ENCODE measurements at regions not wholly inside any gene's neighbourhood (a gene's known extent, or its start where the extent isn't known, plus 50 kb on each side); places are given as distances from the start of the nearest gene placed in this dataset.

- TF ChIP-seq, protein P1, sequence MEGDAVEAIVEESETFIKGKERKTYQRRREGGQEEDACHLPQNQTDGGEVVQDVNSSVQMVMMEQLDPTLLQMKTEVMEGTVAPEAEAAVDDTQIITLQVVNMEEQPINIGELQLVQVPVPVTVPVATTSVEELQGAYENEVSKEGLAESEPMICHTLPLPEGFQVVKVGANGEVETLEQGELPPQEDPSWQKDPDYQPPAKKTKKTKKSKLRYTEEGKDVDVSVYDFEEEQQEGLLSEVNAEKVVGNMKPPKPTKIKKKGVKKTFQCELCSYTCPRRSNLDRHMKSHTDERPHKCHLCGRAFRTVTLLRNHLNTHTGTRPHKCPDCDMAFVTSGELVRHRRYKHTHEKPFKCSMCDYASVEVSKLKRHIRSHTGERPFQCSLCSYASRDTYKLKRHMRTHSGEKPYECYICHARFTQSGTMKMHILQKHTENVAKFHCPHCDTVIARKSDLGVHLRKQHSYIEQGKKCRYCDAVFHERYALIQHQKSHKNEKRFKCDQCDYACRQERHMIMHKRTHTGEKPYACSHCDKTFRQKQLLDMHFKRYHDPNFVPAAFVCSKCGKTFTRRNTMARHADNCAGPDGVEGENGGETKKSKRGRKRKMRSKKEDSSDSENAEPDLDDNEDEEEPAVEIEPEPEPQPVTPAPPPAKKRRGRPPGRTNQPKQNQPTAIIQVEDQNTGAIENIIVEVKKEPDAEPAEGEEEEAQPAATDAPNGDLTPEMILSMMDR (IDR thresholded peaks at IDR 0.05; ENCODE audit: low read depth, low read length, missing control alignments) = no peak
- no peak overlapping the region for H3K4me3 ChIP-seq (ENCODE audit: low read depth, low read length)
- DNase-seq (ENCODE audit: low read depth) = no peak
These were observed 399.2 kb downstream of the NLGN4X start for GRCh38 chrX:5829469-5829868.

DNA sequence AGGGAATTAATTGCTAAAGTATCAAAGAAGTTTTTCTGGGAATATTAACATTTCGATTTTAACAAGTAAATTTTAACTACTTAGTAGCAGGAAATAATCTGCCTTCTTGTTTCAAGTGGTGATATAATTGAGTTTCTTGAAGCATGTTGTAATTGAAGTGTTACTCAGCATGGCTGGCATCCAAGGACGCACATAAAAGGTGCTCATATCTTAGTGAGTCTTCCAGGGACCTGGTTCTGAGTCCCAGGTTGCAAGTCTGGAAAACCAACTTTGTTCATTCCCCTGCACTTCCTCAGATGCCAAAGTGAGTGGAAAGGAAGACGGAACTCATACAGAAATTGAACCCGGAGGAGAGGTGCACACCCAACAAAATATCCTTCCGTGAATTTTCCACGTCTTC is 399.6 kb downstream of the NLGN4X start:
- DNase-seq (ENCODE audit: low read depth) = no peak
- TF ChIP-seq, protein P1 (IDR thresholded peaks at IDR 0.05; ENCODE audit: low read depth, low read length, missing control alignments) = no peak
- no peak overlapping the region for H3K4me3 ChIP-seq (ENCODE audit: low read depth, low read length)

- DNase-seq (ENCODE audit: low read depth) = no peak
- TF ChIP-seq, protein P1 (IDR thresholded peaks at IDR 0.05; ENCODE audit: low read depth, low read length, missing control alignments) = no peak
These were observed 404.8 kb downstream of the NLGN4X start for GRCh38 chrX:5823903-5824302.

GRCh38 chrX:5810636-5811035 is 418.0 kb downstream of the NLGN4X start:
- TF ChIP-seq, protein P1 (IDR thresholded peaks at IDR 0.05; ENCODE audit: low read depth, low read length, missing control alignments) = no peak
- no peak overlapping the region for H3K4me3 ChIP-seq (ENCODE audit: low read depth, low read length)
- no peak for DNase-seq (ENCODE audit: low read depth)

More at GRCh38 chrX:5823903-5824302, 404.8 kb downstream of the NLGN4X start:
- H3K4me3 ChIP-seq (ENCODE audit: low read depth, low read length) = no peak overlapping the region

GRCh38 chrX:5807181-5807580 is 421.5 kb downstream of the NLGN4X start:
- no peak for DNase-seq (ENCODE audit: low read depth)
- TF ChIP-seq, protein P1 (IDR thresholded peaks at IDR 0.05; ENCODE audit: low read depth, low read length, missing control alignments) = no peak

GRCh38 chrX:5802391-5802790 is 426.3 kb downstream of the NLGN4X start:
- no peak overlapping the region for H3K4me3 ChIP-seq (ENCODE audit: low read depth, low read length)
- DNase-seq (ENCODE audit: low read depth) = no peak
- TF ChIP-seq, protein P1 (IDR thresholded peaks at IDR 0.05; ENCODE audit: low read depth, low read length, missing control alignments) = no peak

More at GRCh38 chrX:5807181-5807580, 421.5 kb downstream of the NLGN4X start:
- H3K4me3 ChIP-seq (ENCODE audit: low read depth, low read length) = no peak overlapping the region

GRCh38 chrX:5791721-5792120 is 436.9 kb downstream of the NLGN4X start:
- TF ChIP-seq, protein P1 (IDR thresholded peaks at IDR 0.05; ENCODE audit: low read depth, low read length, missing control alignments) = no peak
- no peak for DNase-seq (ENCODE audit: low read depth)
- H3K4me3 ChIP-seq (ENCODE audit: low read depth, low read length) = no peak overlapping the region

Data from GM12864 (cell line).